DMS153 treated with DMSO at 0.1 percent for 48 hours (cell line): ENCODE measurements at regions not wholly inside any gene's neighbourhood (a gene's known extent, or its start where the extent isn't known, plus 50 kb on each side); places are given as distances from the start of the nearest gene placed in this dataset.
"Not testable (repeated sequence)": the region's sequence is repeated elsewhere in the genome, so short reads cannot be mapped to it uniquely, and the experiment has no call there.

Experiments
- DNase-seq: peaks from one replicate; lab custom pipeline; 2025; ENCODE audit not compliant: unreplicated experiment; lab: John Stamatoyannopoulos, UW

- DNase-seq, result no peak
Observed at GRCh38 chr3:112736805-112737566, 96.0 kb upstream of the CCDC80 start.

GRCh38 chr3:112736386-112736785, 95.4 kb upstream of the CCDC80 start:
- DNase-seq, result no peak

- DNase-seq, result no peak
Observed at GRCh38 chr3:112735926-112736325, 95.0 kb upstream of the CCDC80 start.

- peak; percentile 51 for DNase-seq
Observed at GRCh38 chr3:112734736-112735350, 93.9 kb upstream of the CCDC80 start.

- no peak for DNase-seq
Observed at GRCh38 chr3:112734171-112734570, 93.2 kb upstream of the CCDC80 start.

- no peak for DNase-seq
Observed at GRCh38 chr3:112730210-112730609, 89.3 kb upstream of the CCDC80 start.

- no peak for DNase-seq
Observed at GRCh38 chr3:112721231-112721630, 80.3 kb upstream of the CCDC80 start.

GRCh38 chr3:112718967-112719366, 78.0 kb upstream of the CCDC80 start:
- no peak for DNase-seq

- no peak for DNase-seq
Observed at GRCh38 chr3:112718516-112718915, 77.6 kb upstream of the CCDC80 start.

- DNase-seq, result no peak
Observed at GRCh38 chr3:112709911-112710310, 69.0 kb upstream of the CCDC80 start.

- no peak for DNase-seq
Observed at GRCh38 chr3:112699436-112699978, 58.6 kb upstream of the CCDC80 start.

- DNase-seq, result not testable (repeated sequence)
Observed at GRCh38 chr3:112698442-112698841, 57.5 kb upstream of the CCDC80 start.

- not testable (repeated sequence) for DNase-seq
Observed at GRCh38 chr3:112696244-112696643, 55.3 kb upstream of the CCDC80 start.

GRCh38 chr3:112695377-112696108, 54.6 kb upstream of the CCDC80 start:
- DNase-seq, result not testable (repeated sequence)

- not testable (repeated sequence) for DNase-seq
Observed at GRCh38 chr3:112694906-112695305, 54.0 kb upstream of the CCDC80 start.

- DNase-seq, result no peak
Observed at GRCh38 chr3:112693186-112693585, 52.2 kb upstream of the CCDC80 start.
